Endothelial cell (in vitro differentiated cells): ENCODE measurements at regions not wholly inside any gene's neighbourhood (a gene's known extent, or its start where the extent isn't known, plus 50 kb on each side); places are given as distances from the start of the nearest gene placed in this dataset.

Experiments
- DNase-seq: peaks from one replicate; pipeline ENCODE4 v3.0.0; 2021; ENCODE audit warnings: low spot score
- H3K27ac Mint-ChIP-seq: one replicate; pipeline ENCODE4 v1.8.0; 2021; ENCODE audit warnings: mixed read lengths, inconsistent platforms; ENCODE audit not compliant: unreplicated experiment
- H3K27me3 Mint-ChIP-seq: one replicate; pipeline ENCODE4 v1.8.0; 2021; ENCODE audit warnings: mild to moderate bottlenecking, moderate library complexity, mixed read lengths, inconsistent platforms; ENCODE audit not compliant: unreplicated experiment
- H3K36me3 Mint-ChIP-seq: one replicate; pipeline ENCODE4 v1.8.0; 2021; ENCODE audit warnings: mild to moderate bottlenecking, low read depth, mixed read lengths, inconsistent platforms; ENCODE audit not compliant: unreplicated experiment
- H3K4me1 Mint-ChIP-seq: one replicate; pipeline ENCODE4 v1.8.0; 2021; ENCODE audit warnings: mild to moderate bottlenecking, mixed read lengths, inconsistent platforms; ENCODE audit not compliant: unreplicated experiment
- H3K4me3 Mint-ChIP-seq: one replicate; pipeline ENCODE4 v1.8.0; 2021; ENCODE audit warnings: mild to moderate bottlenecking, mixed read lengths, inconsistent platforms; ENCODE audit not compliant: unreplicated experiment
- H3K9me3 Mint-ChIP-seq: one replicate; pipeline ENCODE4 v1.8.0; 2021; ENCODE audit warnings: mixed read lengths, inconsistent platforms; ENCODE audit not compliant: unreplicated experiment
- CTCF ChIP-seq: fragments of 200-600 bp; sonication (generic); IDR thresholded peaks from one replicate; pipeline ENCODE4 v1.5.0; 2021; ENCODE audit warnings: antibody characterized with exemption; ENCODE audit not compliant: unreplicated experiment

DNA sequence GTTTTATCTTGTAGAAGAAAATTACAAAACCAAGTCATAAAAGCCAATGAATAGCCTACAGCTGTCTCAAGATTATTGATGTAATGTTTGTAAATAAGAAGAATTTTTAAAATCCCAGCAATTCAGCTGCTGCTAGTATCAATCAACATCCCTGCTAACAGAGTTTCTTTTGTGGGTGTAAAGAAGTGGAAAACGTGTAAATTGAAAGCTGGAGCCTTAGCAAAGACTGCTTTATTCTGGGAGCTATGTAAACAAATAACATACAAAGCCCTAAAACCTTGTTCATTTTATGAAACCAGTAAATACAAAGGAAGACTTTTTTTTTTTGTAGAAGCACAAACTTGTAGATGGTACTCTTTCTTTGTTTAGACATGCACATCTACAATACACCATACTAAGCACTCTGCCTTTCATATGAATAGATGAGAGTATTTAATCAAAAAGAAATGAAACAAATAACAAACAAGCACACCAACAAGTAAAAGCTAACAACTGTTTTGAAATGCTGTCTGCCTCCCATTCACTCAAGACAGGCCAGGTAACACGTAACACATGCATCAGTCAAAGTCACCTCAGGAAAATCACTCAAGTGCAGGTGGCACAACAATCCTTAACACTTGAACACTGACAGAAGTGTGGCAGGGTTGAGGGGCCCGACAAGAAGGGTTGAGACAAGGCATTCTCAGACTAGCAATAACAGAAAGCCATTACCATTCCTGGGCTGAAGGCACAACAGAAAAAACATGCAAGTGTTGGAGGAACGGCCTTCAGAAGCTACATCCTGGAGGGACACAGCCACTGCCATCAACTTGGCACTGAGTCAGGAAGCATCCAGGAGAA is 1364.0 kb upstream of the SEL1L start:
- H3K36me3 Mint-ChIP-seq, result no peaks in the 10 kb centered on the region
- no peak overlapping the region for H3K4me3 Mint-ChIP-seq
- H3K27me3 Mint-ChIP-seq, result peaks cover 1% of the 10 kb centered on the region
- no peaks in the 10 kb centered on the region for H3K9me3 Mint-ChIP-seq
- no peak for DNase-seq
- TF ChIP-seq CTCF, result no peak
- no peaks in the 10 kb centered on the region for H3K4me1 Mint-ChIP-seq
- H3K27ac Mint-ChIP-seq, result no peak overlapping the region

- DNase-seq, result no peak
- H3K4me3 Mint-ChIP-seq, result no peak overlapping the region
- no peaks in the 10 kb centered on the region for H3K4me1 Mint-ChIP-seq
- H3K27ac Mint-ChIP-seq, result no peak overlapping the region
- no peak for TF ChIP-seq CTCF
- peaks cover 1% of the 10 kb centered on the region for H3K27me3 Mint-ChIP-seq
- peaks cover 5% of the 10 kb centered on the region for H3K9me3 Mint-ChIP-seq
- no peaks in the 10 kb centered on the region for H3K36me3 Mint-ChIP-seq
Observed at GRCh38 chr14:82905762-82906161, 1372.1 kb upstream of the SEL1L start.

DNA sequence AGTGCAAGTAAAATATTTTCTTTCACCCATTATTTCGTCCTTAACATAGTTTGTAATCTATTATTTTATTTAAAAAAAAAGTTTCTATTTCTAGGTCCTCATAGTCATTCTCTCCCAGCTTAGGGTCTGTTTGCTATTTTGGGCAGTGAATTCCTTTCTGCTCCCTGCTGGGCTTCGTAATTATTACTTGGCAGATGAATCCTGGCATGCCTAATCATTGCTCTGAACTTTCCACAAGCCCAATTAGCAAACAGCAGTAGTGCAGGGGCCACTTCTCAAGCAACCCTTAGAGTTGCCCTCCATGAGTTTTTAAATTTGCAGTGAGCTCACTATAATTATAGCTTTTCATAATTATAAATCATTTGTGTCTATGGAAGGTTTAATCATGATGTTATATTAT is 1378.3 kb upstream of the SEL1L start:
- H3K4me3 Mint-ChIP-seq, result no peak overlapping the region
- TF ChIP-seq CTCF, result no peak
- no peak for DNase-seq
- no peaks in the 10 kb centered on the region for H3K4me1 Mint-ChIP-seq
- no peaks in the 10 kb centered on the region for H3K36me3 Mint-ChIP-seq
- no peak overlapping the region for H3K27ac Mint-ChIP-seq
- peaks cover 1% of the 10 kb centered on the region for H3K27me3 Mint-ChIP-seq
- H3K9me3 Mint-ChIP-seq, result no peaks in the 10 kb centered on the region

GRCh38 chr14:82913396-82913795 is 1379.7 kb upstream of the SEL1L start:
- Mint-ChIP-seq H3K27me3 (peaks cover 1% of the 10 kb centered on the region), H3K9me3 (no peaks in the 10 kb centered on the region), H3K27ac (no peak overlapping the region)

More at GRCh38 chr14:82913396-82913795, 1379.7 kb upstream of the SEL1L start:
- TF ChIP-seq CTCF, result no peak
- H3K4me1 Mint-ChIP-seq, result no peaks in the 10 kb centered on the region
- no peak for DNase-seq
- no peak overlapping the region for H3K4me3 Mint-ChIP-seq
- H3K36me3 Mint-ChIP-seq, result no peaks in the 10 kb centered on the region
